ENCODE measurements at regions not wholly inside any gene's neighbourhood (a gene's known extent, or its start where the extent isn't known, plus 50 kb on each side); places are given as distances from the start of the nearest gene placed in this dataset.

GRCh38 chr1:83102630-83103071 lies 896.3 kb downstream of the TTLL7 start:
- BruUV-seq (replicated peaks), result no TSS peak
- 0% methylated on average over 2 of the region's 2 CpGs for WGBS (ENCODE audit: insufficient coverage, insufficient replicate concordance, low lambda C conversion rate, missing lambda C conversion rate)
- no peak for FAIRE-seq
- POLR2A ChIA-PET, result no interaction called here
- H4K20me1 ChIP-seq (ENCODE audit: control insufficient read depth, insufficient read depth), result no peaks in the 10 kb centered on the region
- no peak overlapping the region for H3K4me3 ChIP-seq
- in situ Hi-C loops (cut with MboI) (no loop called here), intact Hi-C loops (cut with micrococcal nuclease; ENCODE audit: unreplicated experiment) (no loop called here)
- SMC1A ChIA-PET (ENCODE audit: uncharacterized antibody, unreplicated experiment), result no interaction called here
- ATAC-seq, result no peak
- no peaks in the 10 kb centered on the region for H3K79me2 ChIP-seq (ENCODE audit: control insufficient read depth, insufficient read depth, low read length)
- CTCF ChIA-PET, result no interaction called here
- RAD21 ChIA-PET (ENCODE audit: unreplicated experiment), result no interaction called here
- H3K27ac ChIP-seq (ENCODE audit: control insufficient read depth, insufficient read depth), result no peak overlapping the region
- DNase-seq (ENCODE audit: low read depth, low spot score), result no peak
- TF ChIP-seq GATAD2B (conservative IDR thresholded peaks at IDR 0.05; ENCODE audit: low read depth), result no peak
- no peak for TF ChIP-seq SMAD5 (IDR thresholded peaks at IDR 0.05; ENCODE audit: low read depth)
- TF ChIP-seq IRF5 (IDR thresholded peaks at IDR 0.05; ENCODE audit: borderline replicate concordance), result no peak
- no peak for TF ChIP-seq MXI1 (IDR thresholded peaks at IDR 0.05; ENCODE audit: low read depth, low read length)
- TF ChIP-seq HSF1 (IDR thresholded peaks at IDR 0.05; ENCODE audit: low read depth, low read length), result no peak
- TF ChIP-seq ETV6 (conservative IDR thresholded peaks at IDR 0.05 in 1 of 2, IDR thresholded peaks at IDR 0.05 in 1 of 2; ENCODE audit: borderline replicate concordance in 1 of 2, low read depth in 1 of 2), result no peak
- TF ChIP-seq ZNF592 (IDR thresholded peaks at IDR 0.05), result no peak
- TF ChIP-seq SREBF1 (IDR thresholded peaks at IDR 0.05; ENCODE audit: low read length), result no peak
- no peak for TF ChIP-seq KAT2A (conservative IDR thresholded peaks at IDR 0.05; ENCODE audit: control insufficient read depth, low read depth, low read length)
- TF ChIP-seq MAX (IDR thresholded peaks at IDR 0.05; ENCODE audit: low read depth, low read length), result no peak
- no peak for TF ChIP-seq POLR2AphosphoS5 (IDR thresholded peaks at IDR 0.05; ENCODE audit: low read length)
- TF ChIP-seq SPI1 (IDR thresholded peaks at IDR 0.05; ENCODE audit: borderline replicate concordance, insufficient read depth, low read depth, low read length), result no peak
- no peaks in the 10 kb centered on the region for H3K27me3 ChIP-seq (replicated peaks in 1 of 2; ENCODE audit: control insufficient read depth in 2 of 2, insufficient read depth in 2 of 2, low read length in 1 of 2)
- no peaks in the 10 kb centered on the region for H3K36me3 ChIP-seq (ENCODE audit: control insufficient read depth in 2 of 2, insufficient read depth in 2 of 2, low read length in 1 of 2)
- no peak overlapping the region for H3K4me2 ChIP-seq (ENCODE audit: control insufficient read depth, insufficient read depth)
- H2AFZ ChIP-seq (ENCODE audit: control insufficient read depth, low read depth, low read length), result no peak overlapping the region
- H3K9ac ChIP-seq (ENCODE audit: control insufficient read depth, insufficient read depth, low read length), result no peak overlapping the region
- no peaks in the 10 kb centered on the region for H3K9me3 ChIP-seq (replicated peaks; ENCODE audit: control insufficient read depth, insufficient read depth, low read length)
- no peaks in the 10 kb centered on the region for H3K4me1 ChIP-seq (ENCODE audit: control insufficient read depth, insufficient read depth, low read length)
